HEK293 (cell line): ENCODE measurements at regions not wholly inside any gene's neighbourhood (a gene's known extent, or its start where the extent isn't known, plus 50 kb on each side); places are given as distances from the start of the nearest gene placed in this dataset.

ENCODE experiments used
- CTCF ChIA-PET: fragments of 350-600 bp; formaldehyde crosslinking; extraction: SDS; loops from one replicate; lab custom pipeline; 2021; ENCODE audit warnings: antibody characterized with exemption; lab: Yijun Ruan, JAX
- POLR2A ChIA-PET: fragments of 300-600 bp; formaldehyde crosslinking; extraction: SDS; loops from one replicate; lab custom pipeline; 2020; ENCODE audit warnings: antibody characterized with exemption, inconsistent platforms; lab: Yijun Ruan, JAX
- H3K27ac ChIP-seq: fragments of 200-500 bp; sonication (Bioruptor generic); 2 replicates; pipeline ENCODE4 v1.5.1; 2014; ENCODE audit warnings: low read depth, low read length, control low read depth, inconsistent platforms; ENCODE audit errors: extremely low read depth
- H3K36me3 ChIP-seq, 2 experiments: fragments of 200-500 bp in 1 of 2; sonication (Bioruptor generic) in 1 of 2; 1 replicate in 1 of 2; 2 replicates in 1 of 2; pipeline ENCODE4 v1.5.1; 2014 to 2017; ENCODE audit warnings: inconsistent platforms in 2 of 2, low read length in 2 of 2; ENCODE audit not compliant: control insufficient read depth in 2 of 2, insufficient read depth in 1 of 2
- H3K4me1 ChIP-seq: fragments of 200-500 bp; sonication (Bioruptor generic); 2 replicates; pipeline ENCODE4 v1.5.1; 2014; ENCODE audit warnings: mild to moderate bottlenecking, low read length, inconsistent platforms; ENCODE audit not compliant: control insufficient read depth, insufficient read depth
- H3K4me3 ChIP-seq: 2 replicates; pipeline ENCODE4 v1.5.1; 2011; ENCODE audit warnings: low read depth, mild to moderate bottlenecking, control low read depth, low read length, moderate library complexity
- H3K9me3 ChIP-seq: fragments of 200-500 bp; sonication (Bioruptor generic); 2 replicates; pipeline ENCODE4 v1.5.1; 2014; ENCODE audit warnings: low read depth, low read length, inconsistent platforms; ENCODE audit not compliant: control insufficient read depth, insufficient read depth
- BCL11B ChIP-seq: fragments of 450-650 bp; formaldehyde crosslinking; IDR thresholded peaks from 2 replicates; pipeline ENCODE4 v1.5.1; 2016; ENCODE audit warnings: low read depth, missing biosample characterization, missing genetic modification characterization
- MYNN ChIP-seq: fragments of 450-650 bp; formaldehyde crosslinking; IDR thresholded peaks from 2 replicates; pipeline ENCODE4 v1.5.1; 2016; ENCODE audit warnings: missing biosample characterization, missing genetic modification characterization, borderline replicate concordance
- PATZ1 ChIP-seq: fragments of 450-650 bp; formaldehyde crosslinking; IDR thresholded peaks from 2 replicates; pipeline ENCODE4 v1.5.1; 2016; ENCODE audit warnings: missing biosample characterization, missing genetic modification characterization
- REPIN1 ChIP-seq: fragments of 450-650 bp; formaldehyde crosslinking; IDR thresholded peaks from 2 replicates; pipeline ENCODE4 v1.5.1; 2017; ENCODE audit warnings: missing biosample characterization, missing genetic modification characterization, low read depth
- REST ChIP-seq: fragments of 450-650 bp; formaldehyde crosslinking; IDR thresholded peaks from 2 replicates; pipeline ENCODE4 v1.5.1; 2016; ENCODE audit warnings: missing biosample characterization, missing genetic modification characterization
- TRIM28 ChIP-seq: IDR thresholded peaks from 2 replicates; pipeline ENCODE4 v1.6.1; 2011; ENCODE audit warnings: low read length, control low read depth, borderline replicate concordance
- WT1 ChIP-seq: fragments of 450-650 bp; formaldehyde crosslinking; IDR thresholded peaks from 2 replicates; pipeline ENCODE4 v1.5.1; 2016; ENCODE audit warnings: missing biosample characterization, missing genetic modification characterization
- ZBTB11 ChIP-seq: fragments of 450-650 bp; formaldehyde crosslinking; conservative IDR thresholded peaks from 2 replicates; pipeline ENCODE4 v1.5.1; 2016; ENCODE audit warnings: low read depth, missing biosample characterization, missing genetic modification characterization
- ZBTB17 ChIP-seq: fragments of 450-650 bp; formaldehyde crosslinking; IDR thresholded peaks from 2 replicates; pipeline ENCODE4 v1.5.1; 2016; ENCODE audit warnings: missing biosample characterization, missing genetic modification characterization
- ZBTB48 ChIP-seq: fragments of 450-650 bp; formaldehyde crosslinking; IDR thresholded peaks from 2 replicates; pipeline ENCODE4 v1.5.1; 2016; ENCODE audit warnings: missing biosample characterization, missing genetic modification characterization
- ZNF16 ChIP-seq: fragments of 450-650 bp; formaldehyde crosslinking; IDR thresholded peaks from 2 replicates; pipeline ENCODE4 v1.5.1; 2016; ENCODE audit warnings: low read depth, missing biosample characterization, missing genetic modification characterization
- ZNF2 ChIP-seq: fragments of 450-650 bp; formaldehyde crosslinking; IDR thresholded peaks from 2 replicates; pipeline ENCODE4 v1.5.1; 2016; ENCODE audit warnings: missing biosample characterization, missing genetic modification characterization
- ZNF221 ChIP-seq: fragments of 450-650 bp; formaldehyde crosslinking; IDR thresholded peaks from 2 replicates; pipeline ENCODE4 v1.5.1; 2017; ENCODE audit warnings: missing biosample characterization, missing genetic modification characterization, borderline replicate concordance
- ZNF292 ChIP-seq: fragments of 450-650 bp; formaldehyde crosslinking; IDR thresholded peaks from 2 replicates; pipeline ENCODE4 v1.5.1; 2016; ENCODE audit warnings: low read depth, missing biosample characterization, missing genetic modification characterization, borderline replicate concordance
- ZNF350 ChIP-seq: fragments of 450-650 bp; formaldehyde crosslinking; IDR thresholded peaks from 2 replicates; pipeline ENCODE4 v1.5.0; 2017; ENCODE audit warnings: missing biosample characterization, mild to moderate bottlenecking, missing genetic modification characterization
- ZNF433 ChIP-seq: fragments of 450-650 bp; formaldehyde crosslinking; IDR thresholded peaks from 2 replicates; pipeline ENCODE4 v1.5.1; 2016; ENCODE audit warnings: missing biosample characterization, missing genetic modification characterization, low read depth
- ZNF677 ChIP-seq: fragments of 450-650 bp; IDR thresholded peaks from 2 replicates; pipeline ENCODE4 v1.5.0; 2018; ENCODE audit warnings: missing biosample characterization, mild to moderate bottlenecking, missing genetic modification characterization, moderate library complexity
- ZNF692 ChIP-seq: fragments of 450-650 bp; formaldehyde crosslinking; IDR thresholded peaks from 2 replicates; pipeline ENCODE4 v1.5.1; 2016; ENCODE audit warnings: missing biosample characterization, missing genetic modification characterization
- TF ChIP-seq, protein P1 (sequence below): fragments of 450-650 bp; formaldehyde crosslinking; IDR thresholded peaks from 2 replicates; pipeline ENCODE4 v1.5.1; 2016; ENCODE audit warnings: missing biosample characterization, missing genetic modification characterization

GRCh38 chr17:5783269-5783668 lies 199.0 kb upstream of the NLRP1 start:
- no peaks in the 10 kb centered on the region for H3K36me3 ChIP-seq
- CTCF ChIA-PET: no interaction called here
- peaks cover 2% of the 10 kb centered on the region; the same call in 1 of the 2 replicates for H3K9me3 ChIP-seq
- TF ChIP-seq, protein P1, sequence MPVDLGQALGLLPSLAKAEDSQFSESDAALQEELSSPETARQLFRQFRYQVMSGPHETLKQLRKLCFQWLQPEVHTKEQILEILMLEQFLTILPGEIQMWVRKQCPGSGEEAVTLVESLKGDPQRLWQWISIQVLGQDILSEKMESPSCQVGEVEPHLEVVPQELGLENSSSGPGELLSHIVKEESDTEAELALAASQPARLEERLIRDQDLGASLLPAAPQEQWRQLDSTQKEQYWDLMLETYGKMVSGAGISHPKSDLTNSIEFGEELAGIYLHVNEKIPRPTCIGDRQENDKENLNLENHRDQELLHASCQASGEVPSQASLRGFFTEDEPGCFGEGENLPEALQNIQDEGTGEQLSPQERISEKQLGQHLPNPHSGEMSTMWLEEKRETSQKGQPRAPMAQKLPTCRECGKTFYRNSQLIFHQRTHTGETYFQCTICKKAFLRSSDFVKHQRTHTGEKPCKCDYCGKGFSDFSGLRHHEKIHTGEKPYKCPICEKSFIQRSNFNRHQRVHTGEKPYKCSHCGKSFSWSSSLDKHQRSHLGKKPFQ (tag by site-specific recombination): no peak
- TF ChIP-seq ZNF221 (tag by site-specific recombination) (no peak), ZBTB17 (tag by site-specific recombination) (no peak), ZBTB11 (tag by site-specific recombination) (no peak), ZNF433 (no peak), TRIM28 (no peak), ZNF292 (no peak), REPIN1 (tag by site-specific recombination) (no peak), BCL11B (tag by site-specific recombination) (no peak), REST (tag by site-specific recombination) (no peak), WT1 (tag by site-specific recombination) (no peak), MYNN (tag by site-specific recombination) (no peak), ZNF692 (tag by site-specific recombination) (no peak), ZBTB48 (tag by site-specific recombination) (no peak), ZNF350 (no peak), ZNF2 (tag by site-specific recombination) (no peak), PATZ1 (no peak), ZNF677 (tag by site-specific recombination) (no peak), ZNF16 (tag by site-specific recombination) (no peak)
- POLR2A ChIA-PET: no interaction called here
- no peak overlapping the region for H3K4me3 ChIP-seq
- H3K27ac ChIP-seq: no peak overlapping the region
- no peaks in the 10 kb centered on the region for H3K4me1 ChIP-seq
